Stomach (tissue), 8 donors: ENCODE measurements at regions not wholly inside any gene's neighbourhood (a gene's known extent, or its start where the extent isn't known, plus 50 kb on each side); places are given as distances from the start of the nearest gene placed in this dataset.

Experiments
- DNase-seq, 2 donors: peaks; one replicate each; pipeline versions ENCODE4 v3.0.0 to v3.0.0-alpha.2; 2013 to 2019
- H3K27ac ChIP-seq, 5 donors: fragments of 200-600 bp in 4 of 5; sonication (generic) in 4 of 5; one replicate each; pipeline ENCODE4 v1.5.1; 2013 to 2019; ENCODE audit warnings: mild to moderate bottlenecking in 1 of 5, moderate library complexity in 1 of 5
- H3K27me3 ChIP-seq, 3 donors: fragments of 200-600 bp; sonication (generic); one replicate each; pipeline ENCODE4 v1.5.1; 2017 to 2019; ENCODE audit warnings: mixed run types in 1 of 3
- H3K36me3 ChIP-seq, 4 donors: fragments of 200-600 bp; sonication (generic); 1 replicate in 3 of 4; 2 replicates in 1 of 4; pipeline ENCODE4 v1.5.1; 2016 to 2019
- H3K4me1 ChIP-seq, 4 donors: fragments of 200-600 bp; sonication (generic); one replicate each; pipeline ENCODE4 v1.5.1; 2016 to 2019
- H3K4me3 ChIP-seq, 4 donors: fragments of 200-600 bp; sonication (generic) in 3 of 4; one replicate each; pipeline ENCODE4 v1.5.1; 2016 to 2019; ENCODE audit warnings: mild to moderate bottlenecking in 1 of 4
- H3K9me3 ChIP-seq, 4 donors: fragments of 200-600 bp; sonication (generic); one replicate each; pipeline ENCODE4 v1.5.1; 2016 to 2019
- EP300 ChIP-seq: sonication (generic); formaldehyde crosslinking; IDR thresholded peaks from one replicate; pipeline ENCODE4 v1.6.1; 2017; ENCODE audit warnings: antibody characterized with exemption
- POLR2A ChIP-seq, 4 donors: fragments of 450-650 bp; IDR thresholded peaks; one replicate each; pipeline ENCODE4 v1.6.1; 2016; ENCODE audit warnings: antibody characterized with exemption in 4 of 4, control low read depth in 2 of 4, mild to moderate bottlenecking in 1 of 4, moderate library complexity in 1 of 4
- POLR2AphosphoS5 ChIP-seq, 3 donors: sonication (generic); formaldehyde crosslinking; IDR thresholded peaks; one replicate each; pipeline ENCODE4 v1.6.1; 2016; ENCODE audit warnings: antibody characterized with exemption in 3 of 3
- WGBS, 5 donors: extraction: QIAGEN DNeasy Blood & Tissue Kit in 3 of 5; methylation state at CpG; one replicate each; pipeline versions ENCODE4 v1.1.5 to v1.1.7; 2013 to 2018; 5-methylcytosine and 5-hydroxymethylcytosine counted together
- intact Hi-C: fragments of 100-400 bp; cut with DNase I; formaldehyde crosslinking; loops from one replicate; pipeline ENCODE4 v1.15.1; 2023; ENCODE audit warnings: low total_unique reads
- TF ChIP-seq, protein P1 (sequence below), 7 experiments: fragments of 450-650 bp in 4 of 7; fragments of 200-600 bp in 3 of 7; sonication (generic) in 3 of 7; IDR thresholded peaks; one replicate each; pipeline ENCODE4 v1.5.1; 2016 to 2019; ENCODE audit warnings: antibody characterized with exemption in 7 of 7, control low read depth in 2 of 7, mild to moderate bottlenecking in 1 of 7
- donor health status: healthy with polysubstance abuse.
- donor health status: Bipolar disorder and iron deficiency.
- donor health status: healthy.

DNA sequence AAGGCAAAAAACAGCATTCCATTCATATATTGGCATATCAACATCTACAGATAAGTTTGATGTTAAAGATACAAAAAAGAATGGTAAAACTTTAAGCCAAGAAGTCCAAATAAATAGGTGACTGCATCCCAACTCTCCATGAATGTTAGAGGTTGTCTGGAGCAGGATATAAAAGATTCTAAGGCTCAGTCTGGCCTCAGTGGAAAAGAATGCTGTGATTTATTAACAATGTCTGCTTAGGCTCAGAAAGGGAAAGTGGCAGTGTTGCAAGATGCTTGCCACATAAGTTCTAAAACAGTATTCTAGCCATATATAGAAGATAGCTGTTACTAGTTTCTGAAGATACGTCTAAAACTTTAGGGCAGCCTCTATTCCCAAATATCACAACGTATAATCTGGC is 179.8 kb upstream of the NBEA start:
- Histone ChIP-seq H3K27me3 (no peaks in the 10 kb centered on the region), H3K36me3 (no peaks in the 10 kb centered on the region), H3K27ac (peak overlapping the region in 2 of 5 donors; percentile 32 to 67), H3K9me3 (no peaks in the 10 kb centered on the region), H3K4me1 (no peaks in the 10 kb centered on the region), H3K4me3 (no peak overlapping the region)
- 59 to 91% (median 75%) methylated on average over 2 of the region's 2 CpGs for WGBS, 5 donors
- DNase-seq = peak in 1 of 2 donors; percentile 55
- intact Hi-C loops = no loop called here
- no peak for TF ChIP-seq EP300
- TF ChIP-seq POLR2AphosphoS5 (IDR thresholded peaks at IDR 0.05) = peak; percentile 64 to 72 (median 67)
- no peak for TF ChIP-seq POLR2A (IDR thresholded peaks at IDR 0.05)
- TF ChIP-seq, protein P1, sequence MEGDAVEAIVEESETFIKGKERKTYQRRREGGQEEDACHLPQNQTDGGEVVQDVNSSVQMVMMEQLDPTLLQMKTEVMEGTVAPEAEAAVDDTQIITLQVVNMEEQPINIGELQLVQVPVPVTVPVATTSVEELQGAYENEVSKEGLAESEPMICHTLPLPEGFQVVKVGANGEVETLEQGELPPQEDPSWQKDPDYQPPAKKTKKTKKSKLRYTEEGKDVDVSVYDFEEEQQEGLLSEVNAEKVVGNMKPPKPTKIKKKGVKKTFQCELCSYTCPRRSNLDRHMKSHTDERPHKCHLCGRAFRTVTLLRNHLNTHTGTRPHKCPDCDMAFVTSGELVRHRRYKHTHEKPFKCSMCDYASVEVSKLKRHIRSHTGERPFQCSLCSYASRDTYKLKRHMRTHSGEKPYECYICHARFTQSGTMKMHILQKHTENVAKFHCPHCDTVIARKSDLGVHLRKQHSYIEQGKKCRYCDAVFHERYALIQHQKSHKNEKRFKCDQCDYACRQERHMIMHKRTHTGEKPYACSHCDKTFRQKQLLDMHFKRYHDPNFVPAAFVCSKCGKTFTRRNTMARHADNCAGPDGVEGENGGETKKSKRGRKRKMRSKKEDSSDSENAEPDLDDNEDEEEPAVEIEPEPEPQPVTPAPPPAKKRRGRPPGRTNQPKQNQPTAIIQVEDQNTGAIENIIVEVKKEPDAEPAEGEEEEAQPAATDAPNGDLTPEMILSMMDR (IDR thresholded peaks at IDR 0.05) = no peak

DNA sequence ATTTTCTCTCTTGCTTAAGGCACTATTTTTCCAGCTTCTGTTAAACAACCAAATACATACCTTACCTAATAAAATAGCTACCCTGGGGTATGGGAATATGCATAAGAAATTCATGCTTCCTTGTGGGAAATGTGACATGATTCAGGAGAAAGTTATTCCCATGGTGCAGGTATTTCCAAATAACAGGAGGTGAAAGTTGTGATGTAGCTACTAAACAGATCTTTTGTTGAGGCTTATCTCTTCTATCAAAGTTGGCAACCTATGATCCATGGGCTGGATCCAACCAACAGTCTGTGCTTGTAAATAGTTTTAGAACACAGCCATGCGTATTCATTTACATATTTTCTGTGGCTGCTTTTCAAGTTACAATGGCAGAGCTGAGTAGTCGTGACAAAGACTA is 177.8 kb upstream of the NBEA start:
- no peaks in the 10 kb centered on the region for H3K4me1 ChIP-seq
- H3K4me3 ChIP-seq = no peak overlapping the region
- H3K27me3 ChIP-seq = no peaks in the 10 kb centered on the region
- no peak overlapping the region for H3K27ac ChIP-seq
- TF ChIP-seq EP300 = no peak
- TF ChIP-seq, protein P1 (IDR thresholded peaks at IDR 0.05) = no peak
- no peak for TF ChIP-seq POLR2AphosphoS5 (IDR thresholded peaks at IDR 0.05)
- TF ChIP-seq POLR2A (IDR thresholded peaks at IDR 0.05) = no peak
- WGBS, 5 donors = 79 to 86% (median 84%) methylated on average over 2 of the region's 2 CpGs
- DNase-seq = no peak
- intact Hi-C loops = no loop called here
- no peaks in the 10 kb centered on the region for H3K36me3 ChIP-seq
- H3K9me3 ChIP-seq = no peaks in the 10 kb centered on the region

DNA sequence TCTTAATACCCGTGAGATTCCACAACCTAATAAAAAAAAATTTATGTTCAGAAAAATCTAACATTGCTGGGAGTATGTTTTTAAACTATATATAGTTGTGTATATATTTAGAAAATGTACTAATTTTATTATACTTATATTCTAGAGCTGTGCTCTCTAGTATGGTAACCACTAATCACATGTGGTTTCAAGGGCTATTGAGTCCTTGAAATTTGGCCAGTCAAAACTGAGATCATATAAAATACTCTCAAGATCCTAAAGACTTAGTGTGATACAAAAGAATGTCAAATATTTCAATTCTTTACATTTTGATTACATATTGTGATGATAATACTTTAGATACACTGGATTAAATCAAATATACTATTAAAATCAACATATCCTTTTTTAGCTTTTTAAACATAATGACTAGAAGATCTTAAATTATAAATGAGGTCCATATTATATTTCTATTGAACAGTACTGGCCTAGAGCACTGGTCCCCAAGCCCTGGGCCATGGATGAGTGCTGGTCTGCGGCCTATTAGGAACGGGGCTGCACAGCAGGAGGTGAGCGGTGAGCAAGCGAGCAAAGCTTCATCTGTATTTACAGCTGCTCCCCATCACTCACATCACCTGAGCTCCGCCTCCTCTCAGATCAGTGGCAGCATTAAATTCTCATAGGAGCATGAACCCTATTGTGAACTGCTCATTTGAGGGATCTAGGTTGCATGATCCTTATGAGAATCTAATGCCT is 176.5 kb upstream of the NBEA start:
- no peak overlapping the region for H3K4me3 ChIP-seq
- H3K36me3 ChIP-seq = no peaks in the 10 kb centered on the region
- intact Hi-C loops = no loop called here
- 91 to 97% (median 95%) methylated on average over 6 of the region's 6 CpGs for WGBS, 5 donors
- H3K27me3 ChIP-seq = no peaks in the 10 kb centered on the region
- no peak for DNase-seq
- no peak overlapping the region for H3K27ac ChIP-seq
- no peak for TF ChIP-seq EP300
- TF ChIP-seq POLR2A (IDR thresholded peaks at IDR 0.05) = no peak
- no peak for TF ChIP-seq POLR2AphosphoS5 (IDR thresholded peaks at IDR 0.05)
- TF ChIP-seq, protein P1 (IDR thresholded peaks at IDR 0.05) = no peak
- H3K4me1 ChIP-seq = no peaks in the 10 kb centered on the region
- no peaks in the 10 kb centered on the region for H3K9me3 ChIP-seq

DNA sequence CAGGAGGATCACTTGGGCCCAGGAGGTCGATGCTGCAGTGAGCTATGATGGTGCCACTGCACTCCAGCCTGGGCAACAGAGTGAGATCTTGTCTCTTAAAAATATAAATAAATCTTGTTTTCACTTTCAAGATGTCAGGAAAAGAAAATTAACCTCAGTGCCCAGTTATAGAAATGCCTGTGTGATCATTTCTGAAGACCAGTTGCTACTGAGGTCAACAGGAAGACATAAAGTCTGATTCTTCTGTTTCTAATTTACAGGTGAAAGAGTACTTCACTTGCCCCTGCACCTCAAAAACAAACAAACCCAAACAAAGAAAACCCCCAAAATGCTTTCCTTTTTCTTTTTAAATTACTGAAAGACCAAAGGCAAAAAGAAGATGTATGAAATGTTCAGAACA is 174.3 kb upstream of the NBEA start:
- DNase-seq = no peak
- TF ChIP-seq EP300 (no peak), POLR2AphosphoS5 (IDR thresholded peaks at IDR 0.05) (no peak), POLR2A (IDR thresholded peaks at IDR 0.05) (no peak)
- TF ChIP-seq, protein P1 (IDR thresholded peaks at IDR 0.05) = no peak
- no peak overlapping the region for H3K4me3 ChIP-seq
- no peaks in the 10 kb centered on the region for H3K27me3 ChIP-seq
- H3K27ac ChIP-seq = no peak overlapping the region
- intact Hi-C loops = no loop called here
- WGBS, 5 donors = 57 to 90% (median 77%) methylated on average over 1 of the region's 1 CpG
- no peaks in the 10 kb centered on the region for H3K36me3 ChIP-seq
- H3K9me3 ChIP-seq = no peaks in the 10 kb centered on the region
- H3K4me1 ChIP-seq = no peaks in the 10 kb centered on the region
